HG03108 (cell line): ENCODE measurements at regions not wholly inside any gene's neighbourhood (a gene's known extent, or its start where the extent isn't known, plus 50 kb on each side); places are given as distances from the start of the nearest gene placed in this dataset.
"Not testable (repeated sequence)": the region's sequence is repeated elsewhere in the genome, so short reads cannot be mapped to it uniquely, and the experiment has no call there.

Experiments
- ATAC-seq: cut with Tn5 transposase; IDR thresholded peaks from one replicate; pipeline ENCODE4 v1.9.1; 2021; ENCODE audit warnings: moderate library complexity; ENCODE audit not compliant: unreplicated experiment

- no peak for ATAC-seq
Measured at GRCh38 chr18:56445422-56445821, 193.0 kb downstream of the TXNL1 start.

GRCh38 chr18:56444201-56444600 is 194.2 kb downstream of the TXNL1 start:
- no peak for ATAC-seq

- no peak for ATAC-seq
Measured at GRCh38 chr18:56443166-56443907, 195.1 kb downstream of the TXNL1 start.

GRCh38 chr18:56438480-56438879 is 199.9 kb downstream of the TXNL1 start:
- ATAC-seq = not testable (repeated sequence)

- no peak for ATAC-seq
Measured at GRCh38 chr18:56436651-56437050, 201.7 kb downstream of the TXNL1 start.

- ATAC-seq = no peak
Measured at GRCh38 chr18:56433919-56434318, 204.5 kb downstream of the TXNL1 start.

- no peak for ATAC-seq
Measured at GRCh38 chr18:56431551-56431950, 206.8 kb downstream of the TXNL1 start.

- no peak for ATAC-seq
Measured at GRCh38 chr18:56423626-56424025, 214.8 kb downstream of the TXNL1 start.

- no peak for ATAC-seq
Measured at GRCh38 chr18:56421647-56422046, 216.7 kb downstream of the TXNL1 start.

- not testable (repeated sequence) for ATAC-seq
Measured at GRCh38 chr18:56420868-56421267, 217.5 kb downstream of the TXNL1 start.

GRCh38 chr18:56414357-56414756 is 224.0 kb downstream of the TXNL1 start:
- no peak for ATAC-seq

- no peak for ATAC-seq
Measured at GRCh38 chr18:56413862-56414261, 224.5 kb downstream of the TXNL1 start.

- ATAC-seq = no peak
Measured at GRCh38 chr18:56412951-56413350, 225.4 kb downstream of the TXNL1 start.

- ATAC-seq = no peak
Measured at GRCh38 chr18:56409736-56410135, 228.7 kb downstream of the TXNL1 start.

- ATAC-seq = no peak
Measured at GRCh38 chr18:56407646-56408180, 230.7 kb downstream of the TXNL1 start.

- no peak for ATAC-seq
Measured at GRCh38 chr18:56402872-56403516, 235.4 kb downstream of the TXNL1 start.

- ATAC-seq = no peak
Measured at GRCh38 chr18:56393870-56394269, 244.5 kb downstream of the TXNL1 start.

GRCh38 chr18:56391931-56392590 is 246.3 kb downstream of the TXNL1 start:
- ATAC-seq = no peak

- no peak for ATAC-seq
Measured at GRCh38 chr18:56390626-56391025, 247.8 kb downstream of the TXNL1 start.

- ATAC-seq = no peak
Measured at GRCh38 chr18:56389190-56389589, 249.2 kb downstream of the TXNL1 start.

- ATAC-seq = no peak
Measured at GRCh38 chr18:56388571-56388970, 249.8 kb downstream of the TXNL1 start.

- ATAC-seq = no peak
Measured at GRCh38 chr18:56386856-56387255, 251.5 kb downstream of the TXNL1 start.
